K562 (cell line): ENCODE measurements at regions not wholly inside any gene's neighbourhood (a gene's known extent, or its start where the extent isn't known, plus 50 kb on each side); places are given as distances from the start of the nearest gene placed in this dataset.

ENCODE experiments used
- BACH1 ChIP-seq: fragments of 200-800 bp; sonication (Bioruptor generic); IDR thresholded peaks from 2 replicates; pipeline ENCODE4 v1.6.1; 2016; ENCODE audit warnings: missing genetic modification characterization, missing compliant biosample characterization
- BRD4 ChIP-seq: fragments of 200-600 bp; sonication (generic); IDR thresholded peaks from 2 replicates; pipeline ENCODE4 v1.6.1; 2017; ENCODE audit warnings: inconsistent platforms
- CBFA2T3 ChIP-seq: fragments of 450-650 bp; IDR thresholded peaks from 2 replicates; pipeline ENCODE4 v1.6.1; 2017
- CHD4 ChIP-seq: fragments of 200-600 bp; sonication (generic); IDR thresholded peaks from 3 replicates; pipeline ENCODE4 v1.6.1; 2012; ENCODE audit warnings: low read depth, mild to moderate bottlenecking, mixed read lengths, low read length, inconsistent platforms; ENCODE audit not compliant: insufficient read depth, insufficient replicate concordance, poor library complexity, severe bottlenecking
- E2F8 ChIP-seq: fragments of 450-650 bp; IDR thresholded peaks from 2 replicates; pipeline ENCODE4 v1.7.1; 2018; ENCODE audit warnings: mild to moderate bottlenecking, low read depth; ENCODE audit not compliant: partially characterized antibody
- FOXP4 ChIP-seq: sonication (generic); formaldehyde crosslinking; IDR thresholded peaks from 2 replicates; pipeline ENCODE4 v1.8.0; 2022; ENCODE audit warnings: mild to moderate bottlenecking, missing genetic modification reagents, borderline replicate concordance
- GMEB1 ChIP-seq: fragments of 250-450 bp; sonication (Bioruptor Pico); IDR thresholded peaks from 2 replicates; pipeline ENCODE4 v1.4.0; 2020; ENCODE audit warnings: mild to moderate bottlenecking
- GTF2E2 ChIP-seq: fragments of 200-800 bp; sonication (Bioruptor generic); IDR thresholded peaks from 2 replicates; pipeline ENCODE4 v1.6.1; 2016; ENCODE audit warnings: missing genetic modification characterization, missing compliant biosample characterization
- HDGF ChIP-seq: fragments of 450-650 bp; IDR thresholded peaks from 2 replicates; pipeline ENCODE4 v1.6.1; 2016
- ID3 ChIP-seq, 2 experiments: fragments of 250-450 bp in 1 of 2; fragments of 450-650 bp in 1 of 2; sonication (Bioruptor Pico) in 1 of 2; IDR thresholded peaks; 2 replicates each; pipeline versions ENCODE4 v1.6.1 to v1.8.0; 2016 to 2021; ENCODE audit warnings: mild to moderate bottlenecking in 2 of 2, moderate library complexity in 2 of 2, missing compliant biosample characterization in 1 of 2, missing genetic modification characterization in 1 of 2
- KAT7 ChIP-seq: sonication (generic); formaldehyde crosslinking; IDR thresholded peaks from 2 replicates; pipeline ENCODE4 v1.8.0; 2022; ENCODE audit warnings: missing genetic modification reagents, mild to moderate bottlenecking, borderline replicate concordance
- MTF1 ChIP-seq: fragments of 250-450 bp; sonication (Bioruptor Pico); IDR thresholded peaks from 2 replicates; pipeline ENCODE4 v1.9.0; 2021; ENCODE audit warnings: moderate library complexity, mild to moderate bottlenecking, inconsistent platforms, borderline replicate concordance
- PATZ1 ChIP-seq: fragments of 250-450 bp; sonication (Bioruptor Pico); IDR thresholded peaks from 2 replicates; pipeline ENCODE4 v1.5.0; 2020; ENCODE audit warnings: mild to moderate bottlenecking, borderline replicate concordance
- POLR3G ChIP-seq: IDR thresholded peaks from 2 replicates; pipeline ENCODE4 v1.6.1; 2011; ENCODE audit not compliant: insufficient read length, insufficient replicate concordance; ENCODE audit errors: extremely low read depth
- PRPF4 ChIP-seq: fragments of 200-400 bp; formaldehyde crosslinking; IDR thresholded peaks from one replicate; pipeline ENCODE4 v1.6.1; 2017; ENCODE audit warnings: low read length, low read depth, mild to moderate bottlenecking; ENCODE audit not compliant: insufficient read depth, poor library complexity, severe bottlenecking
- SRF ChIP-seq, 2 experiments: fragments of 250-450, 450-650 bp in 1 of 2; sonication (Bioruptor Pico) in 1 of 2; sonication (generic) in 1 of 2; formaldehyde crosslinking; IDR thresholded peaks; 2 replicates each; pipeline versions ENCODE4 v1.5.0 to v1.5.1; 2020 to 2022; ENCODE audit warnings: mild to moderate bottlenecking in 1 of 2, missing genetic modification reagents in 1 of 2
- WHSC1 ChIP-seq: IDR thresholded peaks from one replicate; pipeline ENCODE4 v1.6.1; 2012; ENCODE audit warnings: low read length, control low read depth, inconsistent platforms
- ZNF766 ChIP-seq: fragments of 200-800 bp; sonication (Bioruptor generic); conservative IDR thresholded peaks from 2 replicates; pipeline ENCODE4 v1.6.1; 2016; ENCODE audit warnings: missing genetic modification characterization, missing compliant biosample characterization

- TF ChIP-seq ID3 (CRISPR knock-in tag; IDR thresholded peaks at IDR 0.05) (no peak), ID3 (tag; IDR thresholded peaks at IDR 0.05) (no peak), PRPF4 (no peak), SRF (CRISPR knock-in tag; IDR thresholded peaks at IDR 0.05) (no peak), CHD4 (no peak), BACH1 (tag) (no peak), FOXP4 (no peak), GMEB1 (CRISPR knock-in tag) (no peak), CBFA2T3 (no peak), POLR3G (no peak), PATZ1 (CRISPR knock-in tag) (no peak), BRD4 (no peak), E2F8 (no peak), HDGF (no peak), MTF1 (CRISPR knock-in tag) (no peak), KAT7 (CRISPR knock-in tag) (no peak), ZNF766 (0 out of 2 replicates have a peak, but pooled peaks have one; percentile 29), GTF2E2 (tag) (no peak), WHSC1 (no peak)
Observed at GRCh38 chr1:224554620-224555259, 61.4 kb upstream of the CNIH3 start (continued).
